ENCODE measurements at regions not wholly inside any gene's neighbourhood (a gene's known extent, or its start where the extent isn't known, plus 50 kb on each side); places are given as distances from the start of the nearest gene placed in this dataset.
"Not testable (repeated sequence)": the region's sequence is repeated elsewhere in the genome, so short reads cannot be mapped to it uniquely, and the experiment has no call there.

DNA sequence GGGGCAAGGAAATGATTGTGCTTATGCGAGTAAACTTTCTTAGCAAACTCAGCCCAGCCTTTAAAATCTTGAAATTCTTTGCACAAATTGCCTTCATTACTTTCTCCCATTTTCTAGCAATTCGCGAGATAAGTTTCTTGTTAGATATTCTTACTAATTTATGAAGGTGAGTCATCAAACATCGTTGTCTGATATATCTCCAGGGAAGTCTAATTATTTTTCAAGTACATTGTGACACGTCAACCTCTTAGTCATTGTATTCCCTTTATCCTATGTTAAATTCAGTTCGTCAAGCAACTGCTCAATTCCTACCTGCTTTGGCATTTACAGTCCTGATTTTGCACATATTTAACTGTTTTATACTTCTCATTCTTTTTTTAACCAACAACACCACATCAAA is 854.5 kb upstream of the CRIM1 start:
- Histone ChIP-seq H3K9me3 (ENCODE audit: insufficient read depth, low read depth) (no peaks in the 10 kb centered on the region), H3F3A (ENCODE audit: insufficient read depth, low read depth) (no peaks in the 10 kb centered on the region), H3K9me2 (ENCODE audit: insufficient read depth) (no peaks in the 10 kb centered on the region), H3K36me3 (ENCODE audit: low read depth) (no peaks in the 10 kb centered on the region), H3K79me2 (ENCODE audit: low read depth) (no peaks in the 10 kb centered on the region), H3K4me2 (no peak overlapping the region), H3K4me1 (replicated peaks; ENCODE audit: insufficient read depth) (no peaks in the 10 kb centered on the region), H2AFZ (no peak overlapping the region), H3K4me3 (no peak overlapping the region), H3K27ac (no peak overlapping the region), H4K20me1 (ENCODE audit: insufficient read depth) (no peaks in the 10 kb centered on the region), H3K27me3 (ENCODE audit: insufficient read depth, low read depth) (no peaks in the 10 kb centered on the region)
- DNase-seq, result no peak
- CTCF ChIA-PET, result no interaction called here
- intact Hi-C loops (cut with micrococcal nuclease; ENCODE audit: unreplicated experiment), result no loop called here
- TF ChIP-seq EZH2 (IDR thresholded peaks at IDR 0.05; ENCODE audit: low read depth), result no peak
- TF ChIP-seq, protein P1, sequence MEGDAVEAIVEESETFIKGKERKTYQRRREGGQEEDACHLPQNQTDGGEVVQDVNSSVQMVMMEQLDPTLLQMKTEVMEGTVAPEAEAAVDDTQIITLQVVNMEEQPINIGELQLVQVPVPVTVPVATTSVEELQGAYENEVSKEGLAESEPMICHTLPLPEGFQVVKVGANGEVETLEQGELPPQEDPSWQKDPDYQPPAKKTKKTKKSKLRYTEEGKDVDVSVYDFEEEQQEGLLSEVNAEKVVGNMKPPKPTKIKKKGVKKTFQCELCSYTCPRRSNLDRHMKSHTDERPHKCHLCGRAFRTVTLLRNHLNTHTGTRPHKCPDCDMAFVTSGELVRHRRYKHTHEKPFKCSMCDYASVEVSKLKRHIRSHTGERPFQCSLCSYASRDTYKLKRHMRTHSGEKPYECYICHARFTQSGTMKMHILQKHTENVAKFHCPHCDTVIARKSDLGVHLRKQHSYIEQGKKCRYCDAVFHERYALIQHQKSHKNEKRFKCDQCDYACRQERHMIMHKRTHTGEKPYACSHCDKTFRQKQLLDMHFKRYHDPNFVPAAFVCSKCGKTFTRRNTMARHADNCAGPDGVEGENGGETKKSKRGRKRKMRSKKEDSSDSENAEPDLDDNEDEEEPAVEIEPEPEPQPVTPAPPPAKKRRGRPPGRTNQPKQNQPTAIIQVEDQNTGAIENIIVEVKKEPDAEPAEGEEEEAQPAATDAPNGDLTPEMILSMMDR (conservative IDR thresholded peaks at IDR 0.05), result no peak
- no TSS peak for BruUV-seq (replicated peaks)
- POLR2A ChIA-PET (ENCODE audit: unreplicated experiment), result no interaction called here

DNA sequence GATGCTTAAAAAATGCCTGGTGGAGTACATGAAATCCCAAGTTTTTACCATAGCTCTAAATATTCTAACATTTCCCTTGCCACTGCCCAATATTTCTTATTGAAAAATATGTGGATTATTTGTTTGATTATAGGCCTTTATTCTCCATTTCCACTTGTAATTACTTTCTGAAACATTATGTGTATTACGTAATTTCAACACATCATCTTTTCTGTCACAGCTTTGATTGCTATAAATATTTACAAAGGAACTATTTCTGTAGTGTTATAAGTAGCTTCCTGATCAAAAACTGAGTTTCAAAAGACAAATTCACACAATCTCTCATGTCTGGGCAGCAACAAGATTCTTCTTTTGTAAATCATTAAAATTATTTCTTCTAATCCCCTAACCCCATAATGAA is 859.6 kb upstream of the CRIM1 start:
- intact Hi-C loops (cut with micrococcal nuclease; ENCODE audit: unreplicated experiment), result no loop called here
- BruUV-seq (replicated peaks), result no TSS peak
- POLR2A ChIA-PET (ENCODE audit: unreplicated experiment), result no interaction called here

DNA sequence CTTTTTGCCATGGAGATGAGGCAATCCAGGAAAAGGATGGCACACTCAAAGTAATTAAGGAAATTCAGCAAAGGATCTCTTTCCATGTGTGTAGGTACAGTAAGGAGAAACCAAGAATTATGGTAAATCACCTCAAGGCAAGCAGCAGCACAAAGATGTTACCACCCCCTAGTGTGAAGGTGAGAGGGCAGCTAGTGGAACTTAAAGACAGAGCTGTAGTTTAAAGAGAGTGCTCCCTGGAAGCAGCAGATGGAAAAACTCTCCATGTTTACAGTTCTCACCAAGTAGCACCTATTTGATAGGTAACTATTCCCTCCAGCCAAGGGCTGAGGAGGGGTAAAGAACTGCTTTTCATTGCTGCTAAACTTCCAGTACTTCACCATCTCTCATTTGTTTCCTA is 860.4 kb upstream of the CRIM1 start:
- H3K9me2 ChIP-seq (ENCODE audit: insufficient read depth), result no peaks in the 10 kb centered on the region
- no TSS peak for BruUV-seq (replicated peaks)
- H3K4me1 ChIP-seq (replicated peaks; ENCODE audit: insufficient read depth), result no peaks in the 10 kb centered on the region
- H3K36me3 ChIP-seq (ENCODE audit: low read depth), result no peaks in the 10 kb centered on the region
- no peak overlapping the region for H2AFZ ChIP-seq
- no peak for DNase-seq
- CTCF ChIA-PET, result no interaction called here
- no peaks in the 10 kb centered on the region for H3K79me2 ChIP-seq (ENCODE audit: low read depth)
- no peaks in the 10 kb centered on the region for H3F3A ChIP-seq (ENCODE audit: insufficient read depth, low read depth)
- no peak overlapping the region for H3K4me2 ChIP-seq
- H3K4me3 ChIP-seq, result no peak overlapping the region
- POLR2A ChIA-PET (ENCODE audit: unreplicated experiment), result no interaction called here
- H3K27ac ChIP-seq, result no peak overlapping the region
- intact Hi-C loops (cut with micrococcal nuclease; ENCODE audit: unreplicated experiment), result no loop called here
- H3K27me3 ChIP-seq (ENCODE audit: insufficient read depth, low read depth), result no peaks in the 10 kb centered on the region
- TF ChIP-seq, protein P1 (conservative IDR thresholded peaks at IDR 0.05), result no peak
- no peak for TF ChIP-seq EZH2 (IDR thresholded peaks at IDR 0.05; ENCODE audit: low read depth)
- H4K20me1 ChIP-seq (ENCODE audit: insufficient read depth), result no peaks in the 10 kb centered on the region
- H3K9me3 ChIP-seq (ENCODE audit: insufficient read depth, low read depth), result no peaks in the 10 kb centered on the region

More for the DNA sequence above, 859.6 kb upstream of the CRIM1 start:
- no peak overlapping the region for H3K27ac ChIP-seq
- H3K27me3 ChIP-seq (ENCODE audit: insufficient read depth, low read depth), result no peaks in the 10 kb centered on the region
- no peaks in the 10 kb centered on the region for H4K20me1 ChIP-seq (ENCODE audit: insufficient read depth)
- no peaks in the 10 kb centered on the region for H3F3A ChIP-seq (ENCODE audit: insufficient read depth, low read depth)
- no peaks in the 10 kb centered on the region for H3K4me1 ChIP-seq (replicated peaks; ENCODE audit: insufficient read depth)
- H3K79me2 ChIP-seq (ENCODE audit: low read depth), result no peaks in the 10 kb centered on the region
- CTCF ChIA-PET, result no interaction called here
- no peaks in the 10 kb centered on the region for H3K36me3 ChIP-seq (ENCODE audit: low read depth)
- no peak overlapping the region for H2AFZ ChIP-seq
- DNase-seq, result no peak
- no peak overlapping the region for H3K4me2 ChIP-seq
- no peak overlapping the region for H3K4me3 ChIP-seq
- TF ChIP-seq EZH2 (IDR thresholded peaks at IDR 0.05; ENCODE audit: low read depth), result no peak
- TF ChIP-seq, protein P1 (conservative IDR thresholded peaks at IDR 0.05), result no peak
- H3K9me3 ChIP-seq (ENCODE audit: insufficient read depth, low read depth), result no peaks in the 10 kb centered on the region
- no peaks in the 10 kb centered on the region for H3K9me2 ChIP-seq (ENCODE audit: insufficient read depth)

DNA sequence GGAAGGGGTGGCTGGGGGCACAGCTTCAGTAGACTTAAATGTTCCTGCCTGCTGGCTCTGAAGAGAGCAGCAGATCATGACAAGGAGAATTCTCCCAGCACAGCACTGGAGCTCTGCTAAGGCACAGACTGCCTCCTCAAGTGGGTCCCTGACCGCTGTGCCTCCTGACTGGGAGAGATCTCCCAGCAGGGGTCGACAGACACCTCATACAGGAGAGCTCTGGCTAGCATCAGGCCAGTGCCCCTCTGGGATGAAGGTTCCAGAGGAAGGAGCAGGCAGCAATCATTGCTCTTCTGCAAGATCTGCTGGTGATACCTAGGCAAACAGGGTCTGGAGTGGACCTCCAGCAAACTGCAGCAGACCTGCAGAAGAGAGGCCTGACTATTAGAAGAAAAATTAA is 877.5 kb upstream of the CRIM1 start:
- H3K27me3 ChIP-seq (ENCODE audit: insufficient read depth, low read depth); H3K9me3 ChIP-seq (ENCODE audit: insufficient read depth, low read depth); H3K9me2 ChIP-seq (ENCODE audit: insufficient read depth); H3K36me3 ChIP-seq (ENCODE audit: low read depth); H3K4me3 ChIP-seq; intact Hi-C loops (cut with micrococcal nuclease; ENCODE audit: unreplicated experiment); DNase-seq; H3K4me1 ChIP-seq (replicated peaks; ENCODE audit: insufficient read depth); CTCF ChIA-PET; H3K27ac ChIP-seq; H3K4me2 ChIP-seq; H4K20me1 ChIP-seq (ENCODE audit: insufficient read depth); H3K79me2 ChIP-seq (ENCODE audit: low read depth); BruUV-seq (replicated peaks); H2AFZ ChIP-seq; H3F3A ChIP-seq (ENCODE audit: insufficient read depth, low read depth); POLR2A ChIA-PET (ENCODE audit: unreplicated experiment): not testable (repeated sequence)

Measured in PC-9 (cell line).